HL-60 (cell line): ENCODE measurements at regions not wholly inside any gene's neighbourhood (a gene's known extent, or its start where the extent isn't known, plus 50 kb on each side); places are given as distances from the start of the nearest gene placed in this dataset.
"Not testable (repeated sequence)": the region's sequence is repeated elsewhere in the genome, so short reads cannot be mapped to it uniquely, and the experiment has no call there.

Experiments used
- POLR2AphosphoS5 ChIP-seq: IDR thresholded peaks from 2 replicates; pipeline ENCODE4 v1.6.1; 2012; ENCODE audit warnings: low read depth
- TF ChIP-seq, protein P1 (sequence below): IDR thresholded peaks from one replicate; pipeline ENCODE4 v1.5.1; 2011; ENCODE audit warnings: low read length, control low read depth, inconsistent platforms; ENCODE audit not compliant: insufficient read depth

DNA sequence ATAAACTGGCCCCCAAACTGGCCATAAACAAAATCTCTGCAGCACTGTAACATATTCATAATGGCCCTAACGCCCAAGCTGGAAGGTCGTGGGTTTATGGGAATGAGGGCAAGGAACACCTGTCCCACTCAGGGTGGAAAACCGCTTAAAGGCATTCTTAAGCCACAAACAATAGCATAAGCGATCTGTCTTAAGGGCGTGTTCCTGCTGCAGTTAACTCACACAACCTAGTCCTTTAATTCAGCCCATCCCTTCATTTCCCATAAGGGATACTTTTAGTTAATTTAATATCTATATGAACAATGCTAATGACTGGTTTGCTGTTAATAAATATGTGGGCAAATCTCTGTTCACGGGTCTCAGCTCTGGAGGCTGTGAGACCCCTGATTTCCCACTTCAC is 87.5 kb upstream of the VSTM2A start:
- TF ChIP-seq, protein P1, sequence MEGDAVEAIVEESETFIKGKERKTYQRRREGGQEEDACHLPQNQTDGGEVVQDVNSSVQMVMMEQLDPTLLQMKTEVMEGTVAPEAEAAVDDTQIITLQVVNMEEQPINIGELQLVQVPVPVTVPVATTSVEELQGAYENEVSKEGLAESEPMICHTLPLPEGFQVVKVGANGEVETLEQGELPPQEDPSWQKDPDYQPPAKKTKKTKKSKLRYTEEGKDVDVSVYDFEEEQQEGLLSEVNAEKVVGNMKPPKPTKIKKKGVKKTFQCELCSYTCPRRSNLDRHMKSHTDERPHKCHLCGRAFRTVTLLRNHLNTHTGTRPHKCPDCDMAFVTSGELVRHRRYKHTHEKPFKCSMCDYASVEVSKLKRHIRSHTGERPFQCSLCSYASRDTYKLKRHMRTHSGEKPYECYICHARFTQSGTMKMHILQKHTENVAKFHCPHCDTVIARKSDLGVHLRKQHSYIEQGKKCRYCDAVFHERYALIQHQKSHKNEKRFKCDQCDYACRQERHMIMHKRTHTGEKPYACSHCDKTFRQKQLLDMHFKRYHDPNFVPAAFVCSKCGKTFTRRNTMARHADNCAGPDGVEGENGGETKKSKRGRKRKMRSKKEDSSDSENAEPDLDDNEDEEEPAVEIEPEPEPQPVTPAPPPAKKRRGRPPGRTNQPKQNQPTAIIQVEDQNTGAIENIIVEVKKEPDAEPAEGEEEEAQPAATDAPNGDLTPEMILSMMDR: not testable (repeated sequence)
- TF ChIP-seq POLR2AphosphoS5: not testable (repeated sequence)
